ENCODE measurements at regions not wholly inside any gene's neighbourhood (a gene's known extent, or its start where the extent isn't known, plus 50 kb on each side); places are given as distances from the start of the nearest gene placed in this dataset.

DNA sequence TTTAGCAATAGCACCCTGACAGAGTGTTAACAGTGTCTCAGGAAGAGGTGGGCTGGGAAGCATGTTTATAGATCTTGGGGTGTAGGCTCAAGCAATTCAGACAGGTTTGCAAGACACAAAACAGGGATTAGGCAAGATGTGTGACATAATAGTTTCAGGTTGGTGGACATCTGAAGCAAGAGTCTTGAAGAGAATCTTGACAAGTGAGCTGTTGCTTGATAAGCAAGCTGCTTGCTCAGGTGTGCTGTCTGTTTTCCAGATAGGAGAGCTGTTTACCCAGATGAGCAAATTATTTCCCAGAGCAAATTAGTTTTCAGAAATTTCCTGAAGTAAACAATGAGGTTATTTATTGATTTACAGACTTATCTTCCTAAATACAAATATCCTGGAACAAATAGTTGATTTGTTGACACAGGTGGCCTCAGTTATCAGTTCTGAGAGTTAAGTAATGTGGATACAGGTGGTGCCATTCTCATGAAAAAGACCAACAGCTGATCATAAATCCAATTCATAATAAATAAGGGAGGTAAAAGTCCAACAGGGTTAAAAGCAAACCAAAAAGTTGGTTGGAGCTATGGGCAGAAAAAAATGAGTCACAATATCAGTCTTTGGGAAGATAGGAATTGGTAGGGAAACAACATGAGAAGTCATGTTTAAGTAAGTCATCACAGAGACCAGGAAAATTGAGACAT is 437.3 kb downstream of the TBL1XR1 start:
- no peak for TF ChIP-seq POLR2A (IDR thresholded peaks at IDR 0.05)
- TF ChIP-seq, protein P1, sequence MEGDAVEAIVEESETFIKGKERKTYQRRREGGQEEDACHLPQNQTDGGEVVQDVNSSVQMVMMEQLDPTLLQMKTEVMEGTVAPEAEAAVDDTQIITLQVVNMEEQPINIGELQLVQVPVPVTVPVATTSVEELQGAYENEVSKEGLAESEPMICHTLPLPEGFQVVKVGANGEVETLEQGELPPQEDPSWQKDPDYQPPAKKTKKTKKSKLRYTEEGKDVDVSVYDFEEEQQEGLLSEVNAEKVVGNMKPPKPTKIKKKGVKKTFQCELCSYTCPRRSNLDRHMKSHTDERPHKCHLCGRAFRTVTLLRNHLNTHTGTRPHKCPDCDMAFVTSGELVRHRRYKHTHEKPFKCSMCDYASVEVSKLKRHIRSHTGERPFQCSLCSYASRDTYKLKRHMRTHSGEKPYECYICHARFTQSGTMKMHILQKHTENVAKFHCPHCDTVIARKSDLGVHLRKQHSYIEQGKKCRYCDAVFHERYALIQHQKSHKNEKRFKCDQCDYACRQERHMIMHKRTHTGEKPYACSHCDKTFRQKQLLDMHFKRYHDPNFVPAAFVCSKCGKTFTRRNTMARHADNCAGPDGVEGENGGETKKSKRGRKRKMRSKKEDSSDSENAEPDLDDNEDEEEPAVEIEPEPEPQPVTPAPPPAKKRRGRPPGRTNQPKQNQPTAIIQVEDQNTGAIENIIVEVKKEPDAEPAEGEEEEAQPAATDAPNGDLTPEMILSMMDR (IDR thresholded peaks at IDR 0.05): no peak

Data from Peyer's patch (tissue), 4 donors.